Astrocyte of the cerebellum (primary cell): ENCODE measurements at regions not wholly inside any gene's neighbourhood (a gene's known extent, or its start where the extent isn't known, plus 50 kb on each side); places are given as distances from the start of the nearest gene placed in this dataset.

Experiments
- DNase-seq: peaks from one replicate; pipeline ENCODE4 v3.0.0-alpha.2; 2011; ENCODE audit warnings: low read depth
- H3K4me3 ChIP-seq: 2 replicates; pipeline ENCODE4 v1.5.1; 2011; ENCODE audit warnings: mild to moderate bottlenecking, low read depth, low read length, moderate library complexity
- in situ Hi-C: cut with HindIII; loops from 2 replicates; pipeline ENCODE4 v1.10.0; 2017; ENCODE audit warnings: low sequenced_read_pairs
- TF ChIP-seq, protein P1 (sequence below): IDR thresholded peaks from 2 replicates; pipeline ENCODE4 v1.5.1; 2012; ENCODE audit warnings: low read length, low read depth, moderate library complexity, mild to moderate bottlenecking; ENCODE audit errors: missing control alignments

DNA sequence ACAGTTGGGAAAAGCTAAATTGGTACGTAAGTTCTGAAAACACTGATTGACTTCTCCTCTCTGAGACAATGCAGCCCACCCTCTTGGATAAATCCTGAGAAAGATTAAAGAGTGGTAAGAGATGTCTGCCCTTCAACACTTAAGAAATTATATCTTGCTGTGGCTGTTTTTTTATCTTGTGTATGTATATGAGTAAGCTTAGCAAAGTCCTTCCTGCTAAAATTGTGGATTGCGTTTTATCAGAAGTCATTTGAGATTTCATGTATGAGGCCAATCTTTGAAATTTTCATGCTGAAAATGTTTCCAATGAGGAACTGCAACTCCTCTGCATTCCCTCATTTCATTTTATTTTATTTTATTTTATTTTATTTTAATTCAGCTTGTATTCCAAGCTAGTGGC, 106.2 kb upstream of the INHBA start:
- no peak for DNase-seq
- in situ Hi-C loops: no loop called here
- TF ChIP-seq, protein P1, sequence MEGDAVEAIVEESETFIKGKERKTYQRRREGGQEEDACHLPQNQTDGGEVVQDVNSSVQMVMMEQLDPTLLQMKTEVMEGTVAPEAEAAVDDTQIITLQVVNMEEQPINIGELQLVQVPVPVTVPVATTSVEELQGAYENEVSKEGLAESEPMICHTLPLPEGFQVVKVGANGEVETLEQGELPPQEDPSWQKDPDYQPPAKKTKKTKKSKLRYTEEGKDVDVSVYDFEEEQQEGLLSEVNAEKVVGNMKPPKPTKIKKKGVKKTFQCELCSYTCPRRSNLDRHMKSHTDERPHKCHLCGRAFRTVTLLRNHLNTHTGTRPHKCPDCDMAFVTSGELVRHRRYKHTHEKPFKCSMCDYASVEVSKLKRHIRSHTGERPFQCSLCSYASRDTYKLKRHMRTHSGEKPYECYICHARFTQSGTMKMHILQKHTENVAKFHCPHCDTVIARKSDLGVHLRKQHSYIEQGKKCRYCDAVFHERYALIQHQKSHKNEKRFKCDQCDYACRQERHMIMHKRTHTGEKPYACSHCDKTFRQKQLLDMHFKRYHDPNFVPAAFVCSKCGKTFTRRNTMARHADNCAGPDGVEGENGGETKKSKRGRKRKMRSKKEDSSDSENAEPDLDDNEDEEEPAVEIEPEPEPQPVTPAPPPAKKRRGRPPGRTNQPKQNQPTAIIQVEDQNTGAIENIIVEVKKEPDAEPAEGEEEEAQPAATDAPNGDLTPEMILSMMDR: no peak
- H3K4me3 ChIP-seq: no peak overlapping the region

DNA sequence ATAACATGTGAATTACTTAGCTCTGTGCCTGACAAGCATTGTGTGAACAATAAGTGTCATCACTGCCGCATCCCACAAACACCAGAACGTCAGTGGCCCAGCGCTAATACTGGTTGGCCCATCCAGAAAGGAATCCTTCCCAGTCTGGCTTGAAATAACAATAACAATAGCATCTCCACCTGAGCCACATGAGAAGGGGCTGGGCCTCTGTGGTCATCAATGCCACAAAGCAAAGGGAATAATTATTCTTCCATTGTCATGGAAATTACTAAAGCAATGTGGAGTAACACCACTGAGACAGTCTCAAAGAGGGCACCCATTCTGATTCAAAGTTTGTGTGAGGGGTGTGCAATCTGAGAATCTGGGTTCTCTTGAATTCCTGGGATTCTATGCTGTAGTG, 105.7 kb upstream of the INHBA start:
- no peak for DNase-seq
- TF ChIP-seq, protein P1: no peak
- in situ Hi-C loops: no loop called here
- H3K4me3 ChIP-seq: no peak overlapping the region

DNA sequence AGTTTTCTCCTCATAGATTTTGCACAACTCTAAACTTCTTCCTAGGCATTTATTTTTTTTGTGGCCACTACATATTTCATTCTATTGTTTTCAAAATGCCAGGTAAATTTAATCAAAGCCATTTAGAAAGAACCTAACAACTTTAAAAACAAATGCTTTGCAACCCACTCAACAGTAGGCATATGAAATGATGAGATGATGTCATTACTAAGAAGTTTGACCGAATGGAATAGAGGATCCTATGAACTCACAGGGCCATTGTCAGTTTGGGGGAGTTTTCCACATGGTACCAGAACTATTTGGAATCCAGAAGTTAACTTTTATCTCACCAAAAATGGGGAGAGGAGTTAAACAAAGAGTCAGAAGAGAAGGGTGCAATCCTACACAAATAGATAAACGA, 100.7 kb upstream of the INHBA start:
- DNase-seq: no peak
- TF ChIP-seq, protein P1: no peak
- in situ Hi-C loops: no loop called here
- H3K4me3 ChIP-seq: no peak overlapping the region

DNA sequence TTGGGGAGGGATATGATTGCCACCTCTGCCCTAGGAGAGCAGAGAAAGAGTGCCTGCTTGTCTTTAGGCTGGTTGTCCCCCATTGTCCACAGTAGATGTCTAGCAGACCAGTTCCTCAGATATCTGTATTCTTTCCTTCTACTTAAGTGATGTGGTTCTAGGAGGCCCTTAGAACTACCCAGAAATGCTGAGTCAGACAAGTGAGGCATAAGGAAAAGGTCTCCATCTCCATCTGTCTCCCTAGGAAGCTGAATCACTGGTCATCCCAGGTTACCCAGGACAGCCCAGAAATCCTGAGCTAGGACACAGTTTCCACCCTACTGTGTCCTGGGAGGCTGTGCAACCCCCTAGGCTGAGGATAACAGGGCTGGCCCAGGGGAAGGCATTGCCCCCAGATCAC, 93.4 kb upstream of the INHBA start:
- no peak for DNase-seq
- TF ChIP-seq, protein P1: no peak
- in situ Hi-C loops: no loop called here
- H3K4me3 ChIP-seq: no peak overlapping the region

DNA sequence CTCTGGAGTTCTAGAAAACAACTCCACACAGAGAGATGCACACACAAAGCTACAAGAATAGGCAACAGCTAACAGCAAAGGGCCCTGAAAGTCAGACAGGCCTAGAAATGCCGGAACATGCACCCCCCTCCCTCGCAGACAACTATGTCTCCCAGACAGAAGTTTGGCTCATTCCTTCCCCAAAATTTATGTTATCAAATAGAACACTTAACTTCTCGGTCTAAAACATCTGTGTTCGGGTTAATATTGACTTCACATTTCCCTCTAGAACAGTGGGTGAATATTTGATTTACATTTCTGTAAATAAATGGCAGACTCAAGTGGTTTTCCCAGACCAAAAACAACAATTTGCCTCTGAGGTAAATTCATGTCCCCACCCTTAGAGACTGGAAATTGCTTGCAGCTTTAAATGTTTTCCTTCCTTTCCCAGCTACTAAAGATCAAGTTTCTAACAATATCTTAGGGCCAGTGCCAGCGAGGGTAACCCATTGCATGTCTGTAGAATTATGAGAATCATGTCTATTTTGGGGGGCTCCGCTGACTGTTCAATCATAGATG, 92.5 kb upstream of the INHBA start:
- TF ChIP-seq, protein P1: no peak
- H3K4me3 ChIP-seq: no peak overlapping the region
- DNase-seq: no peak
- in situ Hi-C loops: no loop called here

DNA sequence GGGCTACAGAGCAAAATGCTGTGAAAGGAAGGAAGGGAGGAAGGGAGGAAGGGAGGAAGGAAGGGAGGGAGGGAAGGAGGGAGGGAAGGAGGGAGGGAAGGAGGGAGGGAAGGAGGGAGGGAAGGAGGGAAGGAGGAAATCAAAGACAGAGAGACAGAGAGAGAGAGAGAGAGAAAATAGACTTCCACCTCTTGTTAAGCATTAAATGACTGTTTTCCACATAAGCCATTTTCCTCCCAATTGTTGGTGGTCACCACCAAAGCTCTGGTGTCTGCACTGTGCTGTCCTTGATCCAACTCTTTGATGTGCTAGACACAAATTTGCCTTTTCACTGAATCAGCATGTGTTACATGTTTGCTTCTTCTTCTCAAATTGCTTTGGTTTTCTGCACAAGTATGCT, 90.7 kb upstream of the INHBA start:
- no peak overlapping the region for H3K4me3 ChIP-seq
- DNase-seq: no peak
- in situ Hi-C loops: no loop called here
- TF ChIP-seq, protein P1: no peak

DNA sequence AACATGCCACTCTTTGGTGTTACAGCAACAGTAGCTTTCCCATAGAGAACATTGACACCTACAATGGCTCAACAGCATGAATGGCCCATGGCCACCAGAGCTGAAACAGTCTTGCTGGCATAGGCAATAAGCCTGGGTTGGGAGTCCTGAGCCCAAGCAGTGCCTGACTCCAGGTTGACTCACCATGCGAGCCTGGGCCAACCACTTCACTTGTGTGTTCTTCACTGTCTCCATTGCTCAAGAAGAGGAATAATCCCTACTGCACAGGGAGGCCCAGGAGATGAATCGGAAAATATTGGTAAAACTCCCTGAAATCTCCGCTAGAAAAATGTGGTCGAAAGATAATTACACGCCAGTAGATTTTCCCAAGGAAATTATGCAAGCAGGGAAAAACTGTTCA, 89.2 kb upstream of the INHBA start:
- in situ Hi-C loops: no loop called here
- H3K4me3 ChIP-seq: no peak overlapping the region
- TF ChIP-seq, protein P1: no peak
- no peak for DNase-seq
